Posterior cingulate gyrus (tissue), 11 donors: ENCODE measurements at regions not wholly inside any gene's neighbourhood (a gene's known extent, or its start where the extent isn't known, plus 50 kb on each side); places are given as distances from the start of the nearest gene placed in this dataset.
A peak's percentile ranks its signal among the peaks of the same experiment; 100 is the strongest.

Experiments
- DNase-seq, 10 donors: peaks; one replicate each; pipeline versions ENCODE4 v3.0.0 to v3.0.0-alpha.2; 2020 to 2021; ENCODE audit warnings: mixed read lengths in 3 of 10
- intact Hi-C: fragments of 100-400 bp; cut with DNase I; formaldehyde crosslinking; loops from one replicate; pipeline ENCODE4 v1.15.1; 2023

- intact Hi-C loops = no loop called here
- no peak for DNase-seq
These were observed 625.1 kb upstream of the MKI67 start for GRCh38 chr10:128751284-128751683.

- intact Hi-C loops = no loop called here
- no peak for DNase-seq
These were observed 625.6 kb upstream of the MKI67 start for GRCh38 chr10:128751851-128752250.

DNA sequence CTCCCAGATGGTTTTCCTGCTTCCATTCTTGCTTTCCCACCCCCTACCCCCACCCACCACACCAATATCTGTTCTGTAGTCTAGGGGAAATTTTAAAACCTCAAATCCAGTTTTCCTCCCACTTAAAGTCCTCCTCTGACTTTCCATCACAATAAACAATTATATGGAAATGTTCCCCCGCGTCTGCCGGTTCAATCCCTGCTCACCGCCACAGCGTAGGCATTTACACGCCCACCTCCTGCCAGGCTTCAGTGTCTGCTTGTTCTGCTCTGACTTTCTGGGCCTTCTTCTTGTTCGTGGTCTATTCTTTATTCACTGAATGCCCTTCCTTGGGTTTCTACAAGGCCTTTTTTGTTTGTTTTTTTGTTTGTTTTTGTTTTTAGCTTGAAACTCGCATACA is 633.0 kb upstream of the MKI67 start:
- intact Hi-C loops = no loop called here
- peak in 6 of 10 donors; percentile 17 to 90 (median 64) for DNase-seq

DNA sequence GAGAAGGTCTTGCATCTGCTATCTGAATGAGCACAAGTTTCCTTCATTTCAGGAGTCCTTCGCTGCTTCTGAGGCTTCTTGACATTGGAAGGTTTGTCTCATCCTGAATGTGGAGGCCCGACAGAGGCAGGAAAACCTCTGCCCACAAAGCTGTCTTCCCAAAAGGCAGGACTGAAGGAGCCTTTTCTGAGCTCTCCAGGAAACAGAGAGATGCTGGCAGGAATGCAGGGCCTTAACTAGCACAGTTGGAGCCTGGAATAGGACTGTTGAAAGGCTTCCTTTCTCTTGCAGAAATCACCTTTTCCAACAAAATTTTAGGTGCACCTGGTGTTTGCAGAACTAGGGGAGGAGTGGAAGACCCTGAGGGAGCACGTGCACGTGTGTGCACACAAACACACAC is 637.4 kb upstream of the MKI67 start:
- no peak for DNase-seq
- intact Hi-C loops = no loop called here

DNA sequence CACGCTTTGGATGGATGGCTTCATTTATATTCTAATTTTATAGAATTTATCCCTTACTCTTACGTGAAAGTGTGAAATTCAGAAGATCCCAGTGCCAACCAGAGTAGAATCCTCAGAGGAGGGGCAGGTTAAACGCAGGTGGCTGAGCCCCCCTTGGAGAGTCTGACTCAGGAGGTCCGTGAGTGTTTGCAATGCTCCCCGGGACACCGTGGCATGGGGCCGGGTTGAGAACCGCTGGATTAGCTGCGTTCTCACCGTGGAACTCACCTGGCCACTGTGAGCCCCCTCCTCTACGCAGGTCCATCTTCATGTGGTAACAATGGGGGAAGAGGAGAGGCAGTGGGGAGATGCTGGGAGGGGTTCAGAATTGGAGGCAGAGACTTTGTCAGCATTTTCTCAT is 638.0 kb upstream of the MKI67 start:
- intact Hi-C loops = no loop called here
- DNase-seq = no peak

- intact Hi-C loops = no loop called here
- DNase-seq = no peak
These were observed 640.7 kb upstream of the MKI67 start for GRCh38 chr10:128766915-128767314.

GRCh38 chr10:128774979-128775378 is 648.8 kb upstream of the MKI67 start:
- intact Hi-C loops = no loop called here
- no peak for DNase-seq

- intact Hi-C loops = no loop called here
- DNase-seq = no peak
These were observed 649.5 kb upstream of the MKI67 start for GRCh38 chr10:128775743-128776142.

- intact Hi-C loops = no loop called here
- DNase-seq = no peak
These were observed 650.5 kb upstream of the MKI67 start for GRCh38 chr10:128776673-128777252.

DNA sequence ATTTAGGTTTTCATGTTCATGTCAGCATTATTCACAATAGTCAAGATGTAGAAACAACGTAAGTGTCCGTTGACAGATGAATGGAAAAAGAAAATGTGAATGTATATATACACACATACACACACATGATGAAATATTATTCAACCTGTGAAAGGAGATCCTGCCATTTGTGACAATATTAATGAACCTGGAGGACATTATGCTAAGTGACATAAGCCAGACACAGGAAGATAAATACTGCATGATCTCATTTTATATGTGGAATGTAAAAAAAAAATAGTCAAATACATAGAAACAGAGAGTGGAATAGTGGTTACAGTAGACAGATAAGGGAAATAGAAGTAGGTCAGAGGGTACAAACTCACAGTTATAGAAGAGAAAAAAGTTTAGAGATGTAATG is 651.1 kb upstream of the MKI67 start:
- no peak for DNase-seq
- intact Hi-C loops = no loop called here

DNA sequence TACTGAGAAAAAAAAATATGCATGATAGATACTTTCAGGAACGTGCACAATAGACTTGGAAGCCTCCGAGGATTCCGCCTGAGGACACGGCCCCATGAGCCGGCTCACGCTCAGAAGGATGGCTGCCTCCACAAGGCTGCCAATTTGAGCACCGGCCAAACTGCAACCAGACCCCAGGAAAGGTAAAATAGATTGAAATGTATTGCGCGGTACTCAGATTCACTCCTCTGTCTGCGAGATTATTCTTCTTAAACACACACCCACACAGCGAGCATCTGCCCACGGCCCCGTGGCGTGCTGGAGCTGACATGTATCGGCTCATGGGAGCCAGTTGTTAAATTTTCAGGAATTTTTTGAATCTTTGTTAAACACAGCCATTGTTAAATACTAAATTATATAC is 653.2 kb upstream of the MKI67 start:
- DNase-seq = peak in 1 of 10 donors; percentile 73
- intact Hi-C loops = no loop called here

DNA sequence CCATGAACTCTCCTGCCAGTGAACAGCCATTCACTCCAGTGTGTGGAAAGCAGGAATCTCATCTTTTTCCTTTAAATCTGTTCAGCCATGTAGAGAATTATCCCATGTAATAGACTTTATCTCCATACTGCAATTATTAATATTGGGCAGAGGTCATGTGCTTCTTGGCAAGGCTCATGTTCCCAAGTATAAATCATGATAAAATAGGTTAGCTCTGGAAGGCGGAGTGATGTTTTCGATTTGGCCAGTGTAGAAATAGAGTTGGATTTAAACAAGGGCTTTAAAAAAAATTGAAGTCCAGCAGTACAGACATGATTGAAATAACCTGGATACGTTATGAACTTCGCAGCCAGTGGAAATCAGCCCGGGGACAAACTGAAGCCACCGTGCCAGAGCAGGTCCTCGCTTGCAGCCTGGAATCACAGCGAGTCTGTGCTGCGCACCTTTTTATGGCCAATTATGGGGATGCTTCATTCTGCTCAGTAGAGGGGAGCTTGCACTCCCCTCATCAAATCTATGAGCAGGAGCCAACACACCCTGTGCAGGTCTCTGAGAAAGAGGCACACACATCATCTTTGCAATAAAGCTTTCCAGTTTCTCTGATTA is 654.0 kb upstream of the MKI67 start:
- intact Hi-C loops = no loop called here

GRCh38 chr10:128781637-128782036 is 655.4 kb upstream of the MKI67 start:
- intact Hi-C loops = no loop called here
- DNase-seq = no peak

More for the DNA sequence above, 654.0 kb upstream of the MKI67 start:
- no peak for DNase-seq

DNA sequence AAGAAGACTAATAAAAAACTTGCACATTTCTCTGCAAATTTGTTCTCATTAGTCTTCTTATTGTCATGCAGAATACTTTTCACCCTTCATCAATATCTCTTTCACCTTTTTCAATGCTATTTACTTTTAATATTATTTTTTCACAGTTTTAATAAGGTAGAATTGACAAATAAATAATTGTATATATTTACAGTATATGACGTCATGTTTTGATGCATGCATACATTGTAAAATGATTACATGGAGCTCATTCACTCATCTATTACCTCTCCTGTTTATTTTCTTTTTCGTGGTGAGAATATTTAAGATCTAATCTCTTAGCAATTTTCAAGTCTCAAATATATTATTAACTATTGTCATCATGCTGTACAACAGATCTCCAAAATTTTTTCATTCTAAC is 658.2 kb upstream of the MKI67 start:
- intact Hi-C loops = no loop called here
- no peak for DNase-seq

DNA sequence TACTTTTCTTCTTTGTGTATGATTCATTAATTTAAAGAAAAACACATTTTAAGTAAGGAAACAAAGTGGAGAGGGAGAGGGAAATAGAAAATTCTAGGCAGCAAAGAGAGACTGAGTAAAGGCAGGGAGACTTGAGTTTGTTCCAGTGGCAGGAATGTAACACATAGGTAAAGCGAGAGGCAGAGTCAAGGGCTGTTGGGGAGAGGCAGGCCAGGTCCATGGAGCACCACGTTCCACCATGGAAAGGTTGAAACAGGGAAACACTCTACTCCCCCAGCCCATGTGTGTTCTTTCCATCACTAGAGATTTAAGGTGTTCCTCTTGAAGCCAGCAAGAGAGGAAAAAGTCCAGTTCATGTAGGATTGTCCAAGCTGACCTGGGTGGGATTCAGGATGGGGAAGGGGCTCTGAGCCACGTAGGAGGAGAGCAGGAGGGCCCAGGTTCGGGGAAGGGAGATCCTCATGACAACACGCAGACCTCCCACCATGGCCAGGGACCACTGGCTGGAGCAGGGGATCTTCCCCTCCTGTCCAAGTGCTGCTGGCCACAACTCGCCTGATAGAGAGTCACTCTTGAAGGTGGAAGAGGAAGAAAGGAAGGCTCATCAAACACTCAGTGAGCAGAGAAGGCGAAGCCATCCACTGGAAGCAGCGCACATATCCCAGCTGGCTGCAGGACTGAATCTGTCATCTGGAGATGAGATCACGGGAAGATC is 666.4 kb upstream of the MKI67 start:
- no peak for DNase-seq
- intact Hi-C loops = no loop called here

DNA sequence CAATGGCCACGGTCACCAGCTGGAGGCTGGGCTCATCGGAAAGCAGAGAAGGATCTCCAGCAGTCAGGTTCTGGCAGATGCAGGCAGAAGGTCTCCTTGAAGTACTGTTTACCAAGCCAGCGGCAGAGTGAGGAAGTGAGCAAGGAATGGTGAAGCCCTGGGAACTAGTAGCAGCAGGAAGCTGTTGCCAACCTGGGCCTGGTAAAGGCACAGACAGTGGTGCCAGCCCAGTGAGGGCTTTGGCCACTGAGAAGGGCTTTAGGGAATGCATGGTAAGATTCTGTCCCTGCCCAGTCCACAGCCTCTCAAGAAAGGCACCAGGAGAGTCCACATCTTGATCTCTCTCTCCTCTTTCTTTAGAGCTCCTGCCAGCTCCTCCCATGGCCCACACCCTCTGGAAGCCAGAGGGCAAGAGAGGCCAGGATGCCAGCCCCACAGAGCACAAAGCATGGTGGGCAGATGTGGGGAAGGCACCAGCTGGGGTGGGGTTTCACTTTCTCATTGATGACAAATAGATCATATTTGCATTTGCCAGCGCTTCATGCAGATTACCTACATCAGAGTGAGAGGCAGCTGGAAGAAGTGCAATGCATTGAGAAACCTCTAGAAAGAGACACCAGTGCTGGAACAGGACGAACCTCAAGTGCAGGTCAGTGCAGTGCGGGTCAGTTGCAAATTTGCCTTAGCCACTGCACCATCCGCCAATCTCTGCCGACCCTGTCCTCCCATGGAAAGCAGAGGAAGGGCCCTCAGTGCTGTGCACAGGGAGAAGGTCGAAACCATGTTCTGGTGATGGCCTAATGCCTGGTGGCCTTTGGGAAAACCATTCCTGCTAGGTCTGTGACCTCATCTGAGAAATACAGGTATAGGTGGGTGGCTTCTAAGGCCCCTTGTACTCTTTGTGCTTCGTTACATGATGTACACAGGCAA is 667.8 kb upstream of the MKI67 start:
- no peak for DNase-seq
- intact Hi-C loops = no loop called here

- DNase-seq = no peak
- intact Hi-C loops = no loop called here
These were observed 670.2 kb upstream of the MKI67 start for GRCh38 chr10:128796396-128796912.

- intact Hi-C loops = no loop called here
- DNase-seq = no peak
These were observed 665.0 kb upstream of the MGMT start for GRCh38 chr10:128802062-128802461.

- DNase-seq = no peak
- intact Hi-C loops = no loop called here
These were observed 663.3 kb upstream of the MGMT start for GRCh38 chr10:128803790-128804189.

DNA sequence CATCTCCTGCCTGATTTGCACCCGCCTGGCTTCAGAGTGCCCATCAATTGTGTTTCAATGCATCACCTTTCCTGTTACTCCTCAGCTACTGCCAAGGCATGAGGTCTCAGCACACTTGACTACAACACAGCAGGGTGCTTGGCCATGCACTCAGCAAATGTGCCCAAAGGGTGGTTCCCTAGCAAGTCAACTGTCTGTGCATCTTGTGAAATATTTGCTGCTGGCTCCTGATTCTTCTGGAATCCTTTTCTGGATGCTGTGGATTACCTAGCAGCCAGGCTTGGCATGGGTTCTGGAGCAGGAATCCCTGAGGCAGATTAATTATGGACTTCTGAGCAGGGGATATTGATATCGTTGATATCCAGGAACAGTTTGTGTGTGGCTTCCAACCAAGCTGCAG is 662.6 kb upstream of the MGMT start:
- no peak for DNase-seq
- intact Hi-C loops = no loop called here

GRCh38 chr10:128808921-128809440 is 658.1 kb upstream of the MGMT start:
- intact Hi-C loops = no loop called here
- no peak for DNase-seq
